ENCODE measurements at regions not wholly inside any gene's neighbourhood (a gene's known extent, or its start where the extent isn't known, plus 50 kb on each side); places are given as distances from the start of the nearest gene placed in this dataset.
"Not testable (repeated sequence)": the region's sequence is repeated elsewhere in the genome, so short reads cannot be mapped to it uniquely, and the experiment has no call there.

DNA sequence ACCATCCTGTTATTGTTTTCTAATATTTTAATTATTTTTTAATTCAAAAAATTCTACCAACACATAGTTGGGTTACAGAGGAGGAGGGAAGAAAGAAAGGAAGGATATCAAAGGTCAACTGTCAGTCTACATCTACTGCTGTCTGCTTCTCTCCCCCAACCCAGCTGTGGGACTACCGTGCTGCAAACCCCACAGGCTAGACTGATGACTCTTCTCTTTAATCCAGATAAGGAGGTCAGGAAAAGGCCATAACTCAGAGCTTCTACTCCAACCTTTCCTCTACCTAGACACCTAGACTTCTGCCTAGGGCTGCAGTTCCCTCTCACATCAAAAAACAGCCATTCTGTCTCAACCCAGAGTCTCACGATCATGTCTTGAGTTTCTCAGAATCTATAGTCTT, 124.2 kb upstream of the ETV3 start:
- CTCF ChIA-PET: interaction anchor here (0.6 kb wide), 1 partner anchor 31 kb away, joined by 4 read pairs; no protein-coding TSS in a partner anchor
- H3K27ac Mint-ChIP-seq: no peak overlapping the region
- peaks cover 5% of the 10 kb centered on the region; the same call in 1 of the 2 replicates for H3K27me3 Mint-ChIP-seq (ENCODE audit: low read depth)

DNA sequence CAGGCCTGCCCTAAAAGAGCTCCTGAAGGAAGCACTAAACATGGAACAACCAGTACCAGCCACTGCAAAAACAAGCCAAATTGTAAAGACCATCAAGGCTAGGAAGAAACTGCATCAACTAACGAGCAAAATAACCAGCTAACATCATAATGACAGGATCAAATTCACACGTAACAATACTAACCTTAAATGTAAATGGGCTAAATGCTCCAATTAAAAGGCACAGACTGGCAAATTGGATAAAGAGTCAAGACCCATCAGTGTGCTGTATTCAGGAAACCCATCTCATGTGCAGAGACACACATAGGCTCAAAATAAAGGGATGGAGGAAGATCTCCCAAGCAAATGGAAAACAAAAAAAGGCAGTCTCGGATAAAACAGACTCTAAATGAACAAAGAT, 117.7 kb upstream of the ETV3 start:
- H3K4me3 Mint-ChIP-seq; POLR2A ChIA-PET; CTCF ChIA-PET; ATAC-seq; H3K4me1 Mint-ChIP-seq; H3K27ac Mint-ChIP-seq; DNase-seq (ENCODE audit: low spot score): not testable (repeated sequence)
- Mint-ChIP-seq H3K9me3 (peaks cover 45% of the 10 kb centered on the region), H3K27me3 (ENCODE audit: low read depth) (peaks cover 26% of the 10 kb centered on the region), H3K36me3 (peaks cover 25% of the 10 kb centered on the region)

More for the DNA sequence above, 124.2 kb upstream of the ETV3 start:
- DNase-seq (ENCODE audit: low spot score) (no peak), ATAC-seq (no peak)
- Mint-ChIP-seq H3K9me3 (peaks cover 12% of the 10 kb centered on the region), H3K4me1 (no peaks in the 10 kb centered on the region), H3K36me3 (no peaks in the 10 kb centered on the region), H3K4me3 (no peak overlapping the region)
- TF ChIP-seq IRF2 (CRISPR knock-in tag; IDR thresholded peaks at IDR 0.05; ENCODE audit: borderline replicate concordance, low read depth) (no peak), GTF2I (CRISPR knock-in tag; conservative IDR thresholded peaks at IDR 0.05) (no peak), MYBL2 (CRISPR knock-in tag; IDR thresholded peaks at IDR 0.05) (no peak), ZNF219 (CRISPR knock-in tag; IDR thresholded peaks at IDR 0.05; ENCODE audit: borderline replicate concordance) (no peak), ZNF671 (CRISPR knock-in tag; IDR thresholded peaks at IDR 0.05) (no peak), TP53 (CRISPR knock-in tag; IDR thresholded peaks at IDR 0.05) (no peak), ELF4 (CRISPR knock-in tag; IDR thresholded peaks at IDR 0.05; ENCODE audit: low read depth) (no peak)
- TF ChIP-seq, protein P1, sequence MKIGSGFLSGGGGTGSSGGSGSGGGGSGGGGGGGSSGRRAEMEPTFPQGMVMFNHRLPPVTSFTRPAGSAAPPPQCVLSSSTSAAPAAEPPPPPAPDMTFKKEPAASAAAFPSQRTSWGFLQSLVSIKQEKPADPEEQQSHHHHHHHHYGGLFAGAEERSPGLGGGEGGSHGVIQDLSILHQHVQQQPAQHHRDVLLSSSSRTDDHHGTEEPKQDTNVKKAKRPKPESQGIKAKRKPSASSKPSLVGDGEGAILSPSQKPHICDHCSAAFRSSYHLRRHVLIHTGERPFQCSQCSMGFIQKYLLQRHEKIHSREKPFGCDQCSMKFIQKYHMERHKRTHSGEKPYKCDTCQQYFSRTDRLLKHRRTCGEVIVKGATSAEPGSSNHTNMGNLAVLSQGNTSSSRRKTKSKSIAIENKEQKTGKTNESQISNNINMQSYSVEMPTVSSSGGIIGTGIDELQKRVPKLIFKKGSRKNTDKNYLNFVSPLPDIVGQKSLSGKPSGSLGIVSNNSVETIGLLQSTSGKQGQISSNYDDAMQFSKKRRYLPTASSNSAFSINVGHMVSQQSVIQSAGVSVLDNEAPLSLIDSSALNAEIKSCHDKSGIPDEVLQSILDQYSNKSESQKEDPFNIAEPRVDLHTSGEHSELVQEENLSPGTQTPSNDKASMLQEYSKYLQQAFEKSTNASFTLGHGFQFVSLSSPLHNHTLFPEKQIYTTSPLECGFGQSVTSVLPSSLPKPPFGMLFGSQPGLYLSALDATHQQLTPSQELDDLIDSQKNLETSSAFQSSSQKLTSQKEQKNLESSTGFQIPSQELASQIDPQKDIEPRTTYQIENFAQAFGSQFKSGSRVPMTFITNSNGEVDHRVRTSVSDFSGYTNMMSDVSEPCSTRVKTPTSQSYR (CRISPR knock-in tag; IDR thresholded peaks at IDR 0.05): no peak
- POLR2A ChIA-PET: no interaction called here

DNA sequence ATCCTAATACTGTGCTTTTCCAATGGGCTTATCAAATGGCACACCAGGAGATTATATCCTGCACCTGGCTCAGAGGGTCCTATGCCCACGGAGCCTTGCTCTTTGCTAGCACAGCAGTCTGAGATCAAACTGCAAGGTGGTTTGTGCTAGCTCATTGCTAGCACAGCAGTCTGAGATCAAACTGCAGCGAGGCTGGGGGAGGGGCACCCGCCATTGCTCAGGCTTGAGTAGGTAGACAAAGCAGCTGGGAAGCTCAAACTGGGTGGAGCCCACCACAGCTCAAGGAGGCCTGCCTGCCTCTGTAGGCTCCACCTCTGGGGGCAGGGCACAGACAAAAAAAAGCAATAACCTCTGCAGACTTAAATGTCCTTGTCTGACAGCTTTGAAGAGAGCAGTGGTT, 116.0 kb upstream of the ETV3 start:
- H3K27ac Mint-ChIP-seq; H3K4me3 Mint-ChIP-seq; DNase-seq (ENCODE audit: low spot score); ATAC-seq; H3K4me1 Mint-ChIP-seq; POLR2A ChIA-PET; CTCF ChIA-PET: not testable (repeated sequence)
- peaks cover 36% of the 10 kb centered on the region for H3K9me3 Mint-ChIP-seq
- peaks cover 26% of the 10 kb centered on the region for H3K27me3 Mint-ChIP-seq (ENCODE audit: low read depth)
- H3K36me3 Mint-ChIP-seq: peaks cover 25% of the 10 kb centered on the region

DNA sequence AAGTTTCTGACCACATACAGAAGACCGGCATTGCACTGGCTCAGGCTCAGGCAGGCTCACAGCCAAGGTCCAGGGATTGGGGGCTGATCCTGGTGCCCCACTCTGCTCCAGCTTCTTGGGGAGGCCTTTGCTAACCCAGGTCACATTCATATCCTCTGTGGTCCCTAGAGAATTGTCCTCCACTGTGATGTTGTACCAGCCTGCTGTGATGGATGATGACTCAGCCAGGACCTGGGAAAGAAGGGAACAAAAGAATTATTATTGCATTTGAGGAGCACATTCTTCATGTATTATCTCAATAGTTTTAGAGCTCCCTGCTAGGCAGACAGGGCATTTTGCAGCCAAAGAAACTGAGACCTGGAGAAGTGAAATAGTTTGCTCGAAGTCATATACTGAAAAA, 114.3 kb upstream of the ETV3 start:
- Mint-ChIP-seq H3K9me3 (peaks cover 47% of the 10 kb centered on the region), H3K36me3 (peaks cover 25% of the 10 kb centered on the region), H3K27ac (no peak overlapping the region), H3K4me3 (no peak overlapping the region), H3K4me1 (no peaks in the 10 kb centered on the region), H3K27me3 (ENCODE audit: low read depth) (peaks cover 24% of the 10 kb centered on the region)
- TF ChIP-seq PRRX2 (CRISPR knock-in tag; IDR thresholded peaks at IDR 0.05) (no peak), FOXP1 (CRISPR knock-in tag; IDR thresholded peaks at IDR 0.05; ENCODE audit: borderline replicate concordance) (no peak), CBFB (CRISPR knock-in tag; IDR thresholded peaks at IDR 0.05; ENCODE audit: low read depth) (no peak), MYBL2 (CRISPR knock-in tag; IDR thresholded peaks at IDR 0.05) (no peak), ZBTB21 (CRISPR knock-in tag; IDR thresholded peaks at IDR 0.05; ENCODE audit: borderline replicate concordance) (no peak), E2F5 (CRISPR knock-in tag; IDR thresholded peaks at IDR 0.05) (no peak), USF1 (CRISPR knock-in tag; IDR thresholded peaks at IDR 0.05) (no peak), NR2C2 (CRISPR knock-in tag; IDR thresholded peaks at IDR 0.05) (no peak), CTCF (IDR thresholded peaks at IDR 0.05) (no peak), ZNF219 (CRISPR knock-in tag; IDR thresholded peaks at IDR 0.05; ENCODE audit: borderline replicate concordance) (no peak), MLX (CRISPR knock-in tag; IDR thresholded peaks at IDR 0.05) (no peak)
- TF ChIP-seq, protein P2, sequence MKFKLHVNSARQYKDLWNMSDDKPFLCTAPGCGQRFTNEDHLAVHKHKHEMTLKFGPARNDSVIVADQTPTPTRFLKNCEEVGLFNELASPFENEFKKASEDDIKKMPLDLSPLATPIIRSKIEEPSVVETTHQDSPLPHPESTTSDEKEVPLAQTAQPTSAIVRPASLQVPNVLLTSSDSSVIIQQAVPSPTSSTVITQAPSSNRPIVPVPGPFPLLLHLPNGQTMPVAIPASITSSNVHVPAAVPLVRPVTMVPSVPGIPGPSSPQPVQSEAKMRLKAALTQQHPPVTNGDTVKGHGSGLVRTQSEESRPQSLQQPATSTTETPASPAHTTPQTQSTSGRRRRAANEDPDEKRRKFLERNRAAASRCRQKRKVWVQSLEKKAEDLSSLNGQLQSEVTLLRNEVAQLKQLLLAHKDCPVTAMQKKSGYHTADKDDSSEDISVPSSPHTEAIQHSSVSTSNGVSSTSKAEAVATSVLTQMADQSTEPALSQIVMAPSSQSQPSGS (CRISPR knock-in tag; IDR thresholded peaks at IDR 0.05; ENCODE audit: borderline replicate concordance, low read depth): no peak
- DNase-seq (ENCODE audit: low spot score): no peak
- ChIA-PET CTCF (no interaction called here), POLR2A (no interaction called here)
- no peak for ATAC-seq

Data from WTC11 (cell line).